ENCODE measurements at regions not wholly inside any gene's neighbourhood (a gene's known extent, or its start where the extent isn't known, plus 50 kb on each side); places are given as distances from the start of the nearest gene placed in this dataset.

DNA sequence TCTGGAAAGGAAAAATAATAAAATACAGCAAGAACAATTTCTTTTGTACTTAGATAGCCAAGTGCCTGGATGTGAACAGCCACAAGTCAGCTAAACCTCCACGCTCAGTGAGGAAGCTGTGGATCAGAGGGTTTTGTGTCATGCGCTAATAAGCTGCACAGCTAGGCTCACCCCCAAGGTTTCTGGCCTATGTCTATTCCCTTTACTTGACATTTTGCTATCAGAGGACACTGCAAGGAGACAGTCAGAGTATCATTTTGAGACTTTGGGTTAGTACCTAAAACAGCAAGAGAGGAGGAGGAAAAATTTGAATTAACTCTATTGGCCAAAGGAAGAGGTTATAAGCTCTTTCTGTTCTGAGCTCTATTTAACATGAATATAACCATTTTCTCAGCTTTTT lies 139.3 kb downstream of the KCNJ2 start:
- H3K36me3 ChIP-seq, result no peaks in the 10 kb centered on the region
- H3K4me1 ChIP-seq, result peaks cover 0 to 6% of the 10 kb centered on the region in 2 donors
- TF ChIP-seq, protein P1, sequence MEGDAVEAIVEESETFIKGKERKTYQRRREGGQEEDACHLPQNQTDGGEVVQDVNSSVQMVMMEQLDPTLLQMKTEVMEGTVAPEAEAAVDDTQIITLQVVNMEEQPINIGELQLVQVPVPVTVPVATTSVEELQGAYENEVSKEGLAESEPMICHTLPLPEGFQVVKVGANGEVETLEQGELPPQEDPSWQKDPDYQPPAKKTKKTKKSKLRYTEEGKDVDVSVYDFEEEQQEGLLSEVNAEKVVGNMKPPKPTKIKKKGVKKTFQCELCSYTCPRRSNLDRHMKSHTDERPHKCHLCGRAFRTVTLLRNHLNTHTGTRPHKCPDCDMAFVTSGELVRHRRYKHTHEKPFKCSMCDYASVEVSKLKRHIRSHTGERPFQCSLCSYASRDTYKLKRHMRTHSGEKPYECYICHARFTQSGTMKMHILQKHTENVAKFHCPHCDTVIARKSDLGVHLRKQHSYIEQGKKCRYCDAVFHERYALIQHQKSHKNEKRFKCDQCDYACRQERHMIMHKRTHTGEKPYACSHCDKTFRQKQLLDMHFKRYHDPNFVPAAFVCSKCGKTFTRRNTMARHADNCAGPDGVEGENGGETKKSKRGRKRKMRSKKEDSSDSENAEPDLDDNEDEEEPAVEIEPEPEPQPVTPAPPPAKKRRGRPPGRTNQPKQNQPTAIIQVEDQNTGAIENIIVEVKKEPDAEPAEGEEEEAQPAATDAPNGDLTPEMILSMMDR (IDR thresholded peaks at IDR 0.05), result no peak
- DNase-seq (ENCODE audit: low spot score), result no peak
- no peaks in the 10 kb centered on the region for H3K27me3 ChIP-seq
- H3K27ac ChIP-seq, result no peak overlapping the region
- H3K4me3 ChIP-seq, result no peak overlapping the region
- H3K9me3 ChIP-seq, result no peaks in the 10 kb centered on the region

DNA sequence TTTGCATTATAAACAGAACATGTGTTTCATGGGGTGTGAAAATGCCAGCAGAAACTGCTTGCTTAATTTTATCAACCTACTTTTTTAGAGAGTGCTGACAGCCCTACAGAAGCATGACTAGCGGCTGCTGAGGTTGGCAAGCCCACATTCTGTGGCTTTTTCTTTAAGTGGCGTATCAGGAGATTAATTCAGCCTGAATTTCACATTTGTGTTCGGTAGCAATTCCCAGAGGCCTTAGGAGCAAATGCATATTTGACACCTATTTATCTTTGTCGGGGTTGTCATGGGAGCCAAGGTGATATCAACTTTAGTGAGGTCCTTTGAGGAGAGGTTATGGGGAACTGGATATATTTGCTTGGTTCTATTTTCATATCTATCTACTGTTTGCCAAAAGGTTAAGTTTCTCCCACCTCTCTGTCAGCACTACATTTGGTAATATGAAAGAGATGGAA lies 140.9 kb downstream of the KCNJ2 start:
- Histone ChIP-seq H3K4me3 (no peak overlapping the region), H3K27ac (no peak overlapping the region), H3K36me3 (no peaks in the 10 kb centered on the region), H3K9me3 (no peaks in the 10 kb centered on the region), H3K4me1 (peaks cover 0 to 6% of the 10 kb centered on the region in 2 donors), H3K27me3 (no peaks in the 10 kb centered on the region)
- no peak for DNase-seq (ENCODE audit: low spot score)
- TF ChIP-seq, protein P1 (IDR thresholded peaks at IDR 0.05), result no peak

DNA sequence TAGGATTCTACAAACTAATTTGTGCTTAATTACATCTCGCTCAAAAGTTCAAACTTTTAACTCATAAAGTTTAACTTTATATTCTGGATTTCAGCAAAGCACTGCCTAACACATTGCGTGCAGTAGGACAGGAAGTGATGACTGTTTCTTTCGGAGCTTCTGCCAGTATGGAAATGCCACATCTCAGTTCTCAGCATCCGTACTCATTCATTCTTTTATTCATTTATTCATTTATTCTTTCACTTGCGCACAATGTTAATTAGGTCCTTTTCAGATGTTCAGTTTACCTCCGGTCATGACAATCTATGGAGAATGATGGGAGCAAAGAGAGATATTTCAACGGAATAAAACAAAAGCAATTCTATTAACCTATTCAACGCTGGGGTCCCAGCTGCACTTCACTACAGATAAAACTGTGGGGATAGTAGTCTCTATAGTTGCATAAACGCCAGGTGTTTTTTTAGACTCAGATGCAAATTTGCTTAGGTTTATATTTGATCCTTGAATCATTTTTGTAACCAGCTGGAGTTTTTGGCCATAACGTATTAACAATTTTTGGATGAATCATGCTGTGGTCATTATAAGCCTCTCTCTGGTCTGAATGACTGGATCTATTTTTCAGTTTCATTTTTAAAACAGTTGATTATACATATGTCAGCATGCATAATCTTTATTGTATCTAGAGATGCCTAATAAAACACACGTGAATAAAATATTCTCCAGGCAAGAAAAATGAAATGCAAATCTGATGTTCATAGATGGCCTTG lies 143.9 kb downstream of the KCNJ2 start:
- no peak for DNase-seq (ENCODE audit: low spot score)
- H3K9me3 ChIP-seq, result no peaks in the 10 kb centered on the region
- H3K27ac ChIP-seq, result no peak overlapping the region
- no peaks in the 10 kb centered on the region for H3K36me3 ChIP-seq
- TF ChIP-seq, protein P1 (IDR thresholded peaks at IDR 0.05), result no peak
- no peak overlapping the region for H3K4me3 ChIP-seq
- no peaks in the 10 kb centered on the region for H3K27me3 ChIP-seq
- H3K4me1 ChIP-seq, result peaks cover 0 to 6% of the 10 kb centered on the region in 2 donors

DNA sequence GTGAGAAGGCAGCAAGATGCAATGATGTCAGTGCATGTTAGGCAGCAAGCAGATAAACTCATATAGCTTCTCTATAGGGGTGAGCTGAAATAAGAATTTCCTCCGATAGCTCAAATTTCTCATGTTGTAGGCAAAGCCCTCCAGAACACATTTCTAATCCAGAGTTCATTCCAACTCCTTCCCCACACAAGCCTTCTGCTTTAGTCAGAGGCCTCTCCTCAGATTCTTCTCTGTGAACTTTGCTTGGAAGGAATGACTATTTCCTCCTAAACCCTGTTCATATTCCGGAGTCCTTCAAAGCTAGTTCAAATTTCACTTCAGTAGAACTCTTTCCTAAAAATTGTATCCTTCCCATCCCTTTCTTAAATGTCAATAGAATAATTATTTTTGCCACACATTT lies 144.8 kb downstream of the KCNJ2 start:
- H3K4me1 ChIP-seq, result peaks cover 0 to 6% of the 10 kb centered on the region in 2 donors
- no peak for DNase-seq (ENCODE audit: low spot score)
- no peaks in the 10 kb centered on the region for H3K27me3 ChIP-seq
- no peak overlapping the region for H3K27ac ChIP-seq
- H3K9me3 ChIP-seq, result no peaks in the 10 kb centered on the region
- TF ChIP-seq, protein P1 (IDR thresholded peaks at IDR 0.05), result no peak
- no peak overlapping the region for H3K4me3 ChIP-seq
- H3K36me3 ChIP-seq, result no peaks in the 10 kb centered on the region

DNA sequence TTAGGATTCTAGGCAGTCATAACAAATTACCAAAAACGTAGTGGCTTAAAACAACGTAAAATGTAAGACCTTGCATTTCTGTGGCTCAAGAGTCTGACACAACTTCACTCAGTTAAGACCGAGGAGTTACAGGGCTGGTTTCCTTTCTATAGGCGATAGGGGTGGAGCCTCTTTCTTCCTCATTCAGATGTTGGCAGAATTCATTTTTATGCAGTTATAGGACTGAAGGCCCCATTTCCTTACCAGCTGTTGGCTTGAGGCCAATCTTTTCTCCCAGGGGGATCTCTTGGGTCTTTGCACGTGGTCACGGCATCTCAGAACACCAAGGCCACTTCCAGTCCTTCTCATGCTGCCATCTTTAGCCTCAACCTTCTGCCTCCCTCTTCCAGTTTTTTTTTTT lies 145.2 kb downstream of the KCNJ2 start:
- no peak overlapping the region for H3K4me3 ChIP-seq
- TF ChIP-seq, protein P1 (IDR thresholded peaks at IDR 0.05), result no peak
- no peaks in the 10 kb centered on the region for H3K36me3 ChIP-seq
- no peaks in the 10 kb centered on the region for H3K27me3 ChIP-seq
- no peak for DNase-seq (ENCODE audit: low spot score)
- no peaks in the 10 kb centered on the region for H3K9me3 ChIP-seq
- no peak overlapping the region for H3K27ac ChIP-seq
- H3K4me1 ChIP-seq, result peaks cover 0 to 6% of the 10 kb centered on the region in 2 donors

DNA sequence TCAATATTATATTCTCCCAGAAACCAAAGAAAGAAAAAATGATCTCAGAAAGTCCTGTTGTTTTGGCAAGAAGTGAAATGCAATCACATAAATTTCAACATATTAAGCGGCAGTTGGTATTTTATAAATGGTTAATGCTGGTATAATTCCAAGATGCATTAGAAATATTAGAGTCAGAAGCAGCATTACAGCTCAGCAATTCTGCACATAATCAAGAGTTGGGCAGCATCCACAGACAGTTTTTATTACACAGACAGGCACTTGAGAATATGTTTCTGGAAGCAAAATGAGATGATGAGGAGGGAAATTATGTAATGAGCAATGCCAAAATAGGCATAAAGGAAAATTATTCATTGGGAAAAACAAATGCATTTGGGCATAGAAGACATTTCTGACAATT lies 148.1 kb downstream of the KCNJ2 start:
- Histone ChIP-seq H3K4me3 (no peak overlapping the region), H3K9me3 (no peaks in the 10 kb centered on the region), H3K27ac (no peak overlapping the region), H3K27me3 (no peaks in the 10 kb centered on the region), H3K36me3 (no peaks in the 10 kb centered on the region), H3K4me1 (peaks cover 0 to 5% of the 10 kb centered on the region in 2 donors)
- TF ChIP-seq, protein P1 (IDR thresholded peaks at IDR 0.05), result no peak
- no peak for DNase-seq (ENCODE audit: low spot score)
